Caco-2 (cell line): ENCODE measurements at regions not wholly inside any gene's neighbourhood (a gene's known extent, or its start where the extent isn't known, plus 50 kb on each side); places are given as distances from the start of the nearest gene placed in this dataset.

Source experiments
- BruUV-seq: library from RNA; stranded (reverse); fragments of 400-500 nt; replicated peaks from 2 replicates; lab custom pipeline; 2021; lab: Mats Ljungman, UMichigan
- CTCF ChIA-PET: fragments of 300-600 bp; sonication (Branson Sonifier 250); formaldehyde crosslinking; loops from one replicate; lab custom pipeline; 2022; ENCODE audit warnings: antibody characterized with exemption; lab: Charles Lee
- POLR2A ChIA-PET: fragments of 300-600 bp; sonication (Branson Sonifier 250); formaldehyde crosslinking; loops from one replicate; lab custom pipeline; 2022; ENCODE audit warnings: antibody characterized with exemption; lab: Charles Lee
- DNase-seq, 2 experiments: peaks; one replicate each; pipeline versions ENCODE4 v3.0.0 to v3.0.0-alpha.2; 2020 to 2022
- H3K27me3 ChIP-seq: replicated peaks from 2 replicates; pipeline ENCODE4 v1.6.0; 2011; ENCODE audit warnings: low read length; ENCODE audit not compliant: control insufficient read depth, insufficient read depth
- H3K36me3 ChIP-seq: 2 replicates; pipeline ENCODE4 v1.5.1; 2011; ENCODE audit warnings: low read length; ENCODE audit not compliant: control insufficient read depth, insufficient read depth
- H3K4me1 ChIP-seq: fragments of 250-450 bp; sonication (Bioruptor Pico); 2 replicates; pipeline ENCODE4 v1.5.1; 2020; ENCODE audit warnings: mild to moderate bottlenecking
- H3K4me3 ChIP-seq: 2 replicates; pipeline ENCODE4 v1.5.1; 2011; ENCODE audit warnings: low read depth, mild to moderate bottlenecking, control low read depth, low read length
- H3K9me3 ChIP-seq: fragments of 250-450 bp; sonication (Bioruptor Pico); 2 replicates; pipeline ENCODE4 v1.5.1; 2020; ENCODE audit warnings: mild to moderate bottlenecking, moderate library complexity
- H3K27ac Mint-ChIP-seq: one replicate; pipeline ENCODE4 v1.8.0; 2022; ENCODE audit warnings: mixed read lengths; ENCODE audit not compliant: unreplicated experiment
- H3K27me3 Mint-ChIP-seq: one replicate; pipeline ENCODE4 v1.8.0; 2022; ENCODE audit warnings: mixed read lengths; ENCODE audit not compliant: insufficient read depth, unreplicated experiment
- H3K36me3 Mint-ChIP-seq: one replicate; pipeline ENCODE4 v1.8.0; 2022; ENCODE audit warnings: mild to moderate bottlenecking, mixed read lengths; ENCODE audit not compliant: insufficient read depth, unreplicated experiment
- H3K4me1 Mint-ChIP-seq: one replicate; pipeline ENCODE4 v1.8.0; 2022; ENCODE audit warnings: low read depth, mixed read lengths; ENCODE audit not compliant: unreplicated experiment
- H3K4me3 Mint-ChIP-seq: one replicate; pipeline ENCODE4 v1.8.0; 2022; ENCODE audit warnings: mild to moderate bottlenecking, moderate library complexity, mixed read lengths; ENCODE audit not compliant: unreplicated experiment
- H3K9me3 Mint-ChIP-seq: one replicate; pipeline ENCODE4 v1.8.0; 2022; ENCODE audit warnings: mixed read lengths; ENCODE audit not compliant: unreplicated experiment
- CTCF ChIP-seq, 2 experiments: fragments of 200-600 bp in 1 of 2; IDR thresholded peaks; 1 replicate in 1 of 2; 2 replicates in 1 of 2; pipeline versions ENCODE4 v1.5.1 to v1.8.0; 2011 to 2022; ENCODE audit warnings: antibody characterized with exemption in 1 of 2, control low read depth in 1 of 2, inconsistent platforms in 1 of 2, low read depth in 1 of 2, low read length in 1 of 2, mild to moderate bottlenecking in 1 of 2, moderate library complexity in 1 of 2; ENCODE audit not compliant: insufficient read depth in 1 of 2, severe bottlenecking in 1 of 2, unreplicated experiment in 1 of 2
- intact Hi-C: fragments of 100-400 bp; cut with micrococcal nuclease; formaldehyde crosslinking; loops from one replicate; pipeline ENCODE4 v1.10.0; 2022; ENCODE audit not compliant: unreplicated experiment

- Mint-ChIP-seq H3K4me1 (no peaks in the 10 kb centered on the region), H3K4me3 (no peak overlapping the region), H3K9me3 (peaks cover 14% of the 10 kb centered on the region), H3K27me3 (peaks cover 11% of the 10 kb centered on the region), H3K27ac (no peak overlapping the region), H3K36me3 (no peaks in the 10 kb centered on the region)
- Histone ChIP-seq H3K4me3 (no peak overlapping the region), H3K4me1 (no peaks in the 10 kb centered on the region), H3K36me3 (no peaks in the 10 kb centered on the region), H3K9me3 (no peaks in the 10 kb centered on the region), H3K27me3 (no peaks in the 10 kb centered on the region)
- ChIA-PET POLR2A (no interaction called here), CTCF (no interaction called here)
- TF ChIP-seq CTCF (IDR thresholded peaks at IDR 0.05; ENCODE audit: insufficient read depth in 1 of 2, low read depth in 1 of 2, low read length in 1 of 2, severe bottlenecking in 1 of 2, unreplicated experiment in 1 of 2): no peak
- BruUV-seq: no TSS peak
- intact Hi-C loops: no loop called here
- no peak for DNase-seq
These were observed 252.1 kb upstream of the RTL1 start for GRCh38 chr14:101155575-101155974.

GRCh38 chr14:101167428-101167827 lies 263.9 kb upstream of the RTL1 start:
- intact Hi-C loops: no loop called here
- Mint-ChIP-seq H3K4me1 (no peaks in the 10 kb centered on the region), H3K27me3 (no peaks in the 10 kb centered on the region), H3K36me3 (no peaks in the 10 kb centered on the region), H3K4me3 (no peak overlapping the region), H3K27ac (no peak overlapping the region), H3K9me3 (peaks cover 36% of the 10 kb centered on the region)
- peaks cover 5% of the 10 kb centered on the region; the same call in 1 of the 2 replicates for H3K9me3 ChIP-seq
- H3K4me3 ChIP-seq: no peak overlapping the region
- ChIA-PET CTCF (no interaction called here), POLR2A (no interaction called here)
- TF ChIP-seq CTCF (IDR thresholded peaks at IDR 0.05; ENCODE audit: insufficient read depth in 1 of 2, low read depth in 1 of 2, low read length in 1 of 2, severe bottlenecking in 1 of 2, unreplicated experiment in 1 of 2): no peak
- H3K4me1 ChIP-seq: no peaks in the 10 kb centered on the region
- no peak for DNase-seq
- no peaks in the 10 kb centered on the region for H3K36me3 ChIP-seq
- no TSS peak for BruUV-seq
- no peaks in the 10 kb centered on the region for H3K27me3 ChIP-seq

GRCh38 chr14:101169267-101169666 lies 265.7 kb upstream of the RTL1 start:
- TF ChIP-seq CTCF (IDR thresholded peaks at IDR 0.05; ENCODE audit: insufficient read depth in 1 of 2, low read depth in 1 of 2, low read length in 1 of 2, severe bottlenecking in 1 of 2, unreplicated experiment in 1 of 2): no peak
- H3K4me3 Mint-ChIP-seq: no peak overlapping the region
- peaks cover 48% of the 10 kb centered on the region for H3K9me3 Mint-ChIP-seq
- H3K4me1 Mint-ChIP-seq: no peaks in the 10 kb centered on the region
- H3K36me3 Mint-ChIP-seq: no peaks in the 10 kb centered on the region
- Histone ChIP-seq H3K27me3 (no peaks in the 10 kb centered on the region), H3K4me1 (no peaks in the 10 kb centered on the region), H3K9me3 (peaks cover 5% of the 10 kb centered on the region; the same call in 1 of the 2 replicates), H3K4me3 (no peak overlapping the region), H3K36me3 (no peaks in the 10 kb centered on the region)
- BruUV-seq: no TSS peak
- ChIA-PET POLR2A (no interaction called here), CTCF (no interaction called here)
- intact Hi-C loops: no loop called here
- H3K27me3 Mint-ChIP-seq: no peaks in the 10 kb centered on the region
- no peak overlapping the region for H3K27ac Mint-ChIP-seq
- no peak for DNase-seq
